ENCODE measurements at regions not wholly inside any gene's neighbourhood (a gene's known extent, or its start where the extent isn't known, plus 50 kb on each side); places are given as distances from the start of the nearest gene placed in this dataset.

GRCh38 chr14:89088530-89088929 is 264.1 kb downstream of the TTC8 start:
- Histone ChIP-seq H3K27ac (ENCODE audit: low read depth in 1 of 2, low read length in 1 of 2) (no peak overlapping the region), H3K4me1 (ENCODE audit: control insufficient read depth in 5 of 5, insufficient read depth in 5 of 5, low read length in 5 of 5) (peaks cover 0 to 14% (median 2%) of the 10 kb centered on the region in 5 donors), H3K27me3 (ENCODE audit: control insufficient read depth in 3 of 3, insufficient read depth in 3 of 3, low read length in 2 of 3) (no peaks in the 10 kb centered on the region), H3K9me3 (ENCODE audit: control insufficient read depth in 4 of 4, insufficient read depth in 3 of 4, low read length in 3 of 4) (peaks cover 0 to 5% (median 1%) of the 10 kb centered on the region in 4 donors), H3K9ac (ENCODE audit: insufficient read depth in 1 of 2, low read length in 2 of 2) (no peak overlapping the region), H3K4me3 (no peak overlapping the region), H3K36me3 (ENCODE audit: control insufficient read depth in 4 of 4, insufficient read depth in 4 of 4, low read length in 4 of 4) (no peaks in the 10 kb centered on the region)
- no peak for DNase-seq
- WGBS, 2 donors, result 84 to 94% methylated on average over 3 of the region's 3 CpGs
- ATAC-seq (ENCODE audit: insufficient read depth, low FRiP score), result no peak
- no peak for TF ChIP-seq CTCF (IDR thresholded peaks at IDR 0.05; ENCODE audit: control extremely low read depth, extremely low read depth)

GRCh38 chr14:89089330-89089729 is 264.9 kb downstream of the TTC8 start:
- Histone ChIP-seq H3K9me3 (ENCODE audit: control insufficient read depth in 4 of 4, insufficient read depth in 3 of 4, low read length in 3 of 4) (peaks cover 0 to 5% (median 1%) of the 10 kb centered on the region in 4 donors), H3K36me3 (ENCODE audit: control insufficient read depth in 4 of 4, insufficient read depth in 4 of 4, low read length in 4 of 4) (no peaks in the 10 kb centered on the region), H3K9ac (ENCODE audit: insufficient read depth in 1 of 2, low read length in 2 of 2) (no peak overlapping the region), H3K4me3 (no peak overlapping the region), H3K4me1 (ENCODE audit: control insufficient read depth in 5 of 5, insufficient read depth in 5 of 5, low read length in 5 of 5) (peaks cover 0 to 14% (median 2%) of the 10 kb centered on the region in 5 donors), H3K27ac (ENCODE audit: low read depth in 1 of 2, low read length in 1 of 2) (no peak overlapping the region), H3K27me3 (ENCODE audit: control insufficient read depth in 3 of 3, insufficient read depth in 3 of 3, low read length in 2 of 3) (no peaks in the 10 kb centered on the region)
- TF ChIP-seq CTCF (IDR thresholded peaks at IDR 0.05; ENCODE audit: control extremely low read depth, extremely low read depth), result no peak
- DNase-seq, result no peak
- 86 to 88% methylated on average over 1 of the region's 1 CpG for WGBS, 2 donors
- ATAC-seq (ENCODE audit: insufficient read depth, low FRiP score), result no peak

GRCh38 chr14:89091781-89092180 is 267.3 kb downstream of the TTC8 start:
- no peak overlapping the region for H3K9ac ChIP-seq (ENCODE audit: insufficient read depth in 1 of 2, low read length in 2 of 2)
- DNase-seq (no peak), ATAC-seq (ENCODE audit: insufficient read depth, low FRiP score) (no peak)
- no peaks in the 10 kb centered on the region for H3K27me3 ChIP-seq (ENCODE audit: control insufficient read depth in 3 of 3, insufficient read depth in 3 of 3, low read length in 2 of 3)
- H3K27ac ChIP-seq (ENCODE audit: low read depth in 1 of 2, low read length in 1 of 2), result no peak overlapping the region
- H3K4me1 ChIP-seq (ENCODE audit: control insufficient read depth in 5 of 5, insufficient read depth in 5 of 5, low read length in 5 of 5), result peaks cover 0 to 22% (median 4%) of the 10 kb centered on the region in 5 donors
- peaks cover 0 to 5% (median 0%) of the 10 kb centered on the region in 4 donors for H3K9me3 ChIP-seq (ENCODE audit: control insufficient read depth in 4 of 4, insufficient read depth in 3 of 4, low read length in 3 of 4)
- no peak overlapping the region for H3K4me3 ChIP-seq
- H3K36me3 ChIP-seq (ENCODE audit: control insufficient read depth in 4 of 4, insufficient read depth in 4 of 4, low read length in 4 of 4), result no peaks in the 10 kb centered on the region
- TF ChIP-seq CTCF (IDR thresholded peaks at IDR 0.05; ENCODE audit: control extremely low read depth, extremely low read depth), result no peak
- 97 to 100% methylated on average over 1 of the region's 1 CpG for WGBS, 2 donors

GRCh38 chr14:89093083-89093730 is 268.8 kb downstream of the TTC8 start:
- WGBS, 2 donors, result 67 to 75% methylated on average over 3 of the region's 3 CpGs
- Histone ChIP-seq H3K27ac (ENCODE audit: low read depth in 1 of 2, low read length in 1 of 2) (no peak overlapping the region), H3K36me3 (ENCODE audit: control insufficient read depth in 4 of 4, insufficient read depth in 4 of 4, low read length in 4 of 4) (no peaks in the 10 kb centered on the region), H3K9me3 (ENCODE audit: control insufficient read depth in 4 of 4, insufficient read depth in 3 of 4, low read length in 3 of 4) (peaks cover 0 to 5% (median 0%) of the 10 kb centered on the region in 4 donors), H3K4me3 (no peak overlapping the region), H3K9ac (ENCODE audit: insufficient read depth in 1 of 2, low read length in 2 of 2) (no peak overlapping the region), H3K4me1 (ENCODE audit: control insufficient read depth in 5 of 5, insufficient read depth in 5 of 5, low read length in 5 of 5) (peaks cover 0 to 30% (median 4%) of the 10 kb centered on the region in 5 donors), H3K27me3 (ENCODE audit: control insufficient read depth in 3 of 3, insufficient read depth in 3 of 3, low read length in 2 of 3) (no peaks in the 10 kb centered on the region)
- no peak for ATAC-seq (ENCODE audit: insufficient read depth, low FRiP score)
- no peak for DNase-seq
- no peak for TF ChIP-seq CTCF (IDR thresholded peaks at IDR 0.05; ENCODE audit: control extremely low read depth, extremely low read depth)
